ENCODE measurements at regions not wholly inside any gene's neighbourhood (a gene's known extent, or its start where the extent isn't known, plus 50 kb on each side); places are given as distances from the start of the nearest gene placed in this dataset.
"Not testable (repeated sequence)": the region's sequence is repeated elsewhere in the genome, so short reads cannot be mapped to it uniquely, and the experiment has no call there.

GRCh38 chrX:117610806-117611205, 505.8 kb downstream of the KLHL13 start:
- H3K36me3 ChIP-seq = no peaks in the 10 kb centered on the region
- no peak for TF ChIP-seq Cebpa-rat (IDR thresholded peaks at IDR 0.05)
- H3K4me2 ChIP-seq = no peak overlapping the region
- H3K9ac ChIP-seq = no peak overlapping the region
- H3K27me3 ChIP-seq = no peaks in the 10 kb centered on the region
- no peak overlapping the region for H3K4me3 ChIP-seq
- no peak overlapping the region for H3K27ac ChIP-seq
- no peaks in the 10 kb centered on the region for H4K20me1 ChIP-seq
- H3K4me1 ChIP-seq = no peaks in the 10 kb centered on the region
- no peaks in the 10 kb centered on the region for H3K9me3 ChIP-seq

GRCh38 chrX:117610049-117610448, 506.6 kb downstream of the KLHL13 start:
- no peak overlapping the region for H3K27ac ChIP-seq
- H3K9ac ChIP-seq = no peak overlapping the region
- H4K20me1 ChIP-seq = no peaks in the 10 kb centered on the region
- H3K4me3 ChIP-seq = no peak overlapping the region
- H3K4me2 ChIP-seq = no peak overlapping the region
- no peaks in the 10 kb centered on the region for H3K4me1 ChIP-seq
- H3K9me3 ChIP-seq = peaks cover 6% of the 10 kb centered on the region; the same call in 1 of the 2 replicates
- no peaks in the 10 kb centered on the region for H3K36me3 ChIP-seq
- no peaks in the 10 kb centered on the region for H3K27me3 ChIP-seq
- no peak for TF ChIP-seq Cebpa-rat (IDR thresholded peaks at IDR 0.05)

- Histone ChIP-seq H4K20me1 (no peaks in the 10 kb centered on the region), H3K4me1 (no peaks in the 10 kb centered on the region), H3K9me3 (peaks cover 11% of the 10 kb centered on the region), H3K4me3 (no peak overlapping the region), H3K4me2 (no peak overlapping the region), H3K9ac (no peak overlapping the region), H3K27me3 (no peaks in the 10 kb centered on the region), H3K27ac (no peak overlapping the region), H3K36me3 (no peaks in the 10 kb centered on the region)
- TF ChIP-seq Cebpa-rat (IDR thresholded peaks at IDR 0.05) = no peak
These were observed 509.0 kb downstream of the KLHL13 start for GRCh38 chrX:117607561-117607960.

GRCh38 chrX:117606101-117606500, 510.5 kb downstream of the KLHL13 start:
- not testable (repeated sequence) for H3K9ac ChIP-seq, H4K20me1 ChIP-seq, H3K36me3 ChIP-seq, H3K27me3 ChIP-seq, H3K27ac ChIP-seq, H3K4me3 ChIP-seq, H3K4me2 ChIP-seq, H3K4me1 ChIP-seq
- H3K9me3 ChIP-seq = peaks cover 16% of the 10 kb centered on the region

- H4K20me1 ChIP-seq = no peaks in the 10 kb centered on the region
- no peak overlapping the region for H3K4me2 ChIP-seq
- no peak overlapping the region for H3K27ac ChIP-seq
- H3K9ac ChIP-seq = no peak overlapping the region
- no peaks in the 10 kb centered on the region for H3K4me1 ChIP-seq
- peaks cover 17% of the 10 kb centered on the region for H3K9me3 ChIP-seq
- no peak for TF ChIP-seq Cebpa-rat (IDR thresholded peaks at IDR 0.05)
- no peaks in the 10 kb centered on the region for H3K36me3 ChIP-seq
- no peaks in the 10 kb centered on the region for H3K27me3 ChIP-seq
- no peak overlapping the region for H3K4me3 ChIP-seq
These were observed 546.5 kb downstream of the KLHL13 start for GRCh38 chrX:117570160-117570559.

GRCh38 chrX:117568238-117568637, 548.4 kb downstream of the KLHL13 start:
- no peaks in the 10 kb centered on the region for H3K27me3 ChIP-seq
- H3K4me3 ChIP-seq = no peak overlapping the region
- no peaks in the 10 kb centered on the region for H3K36me3 ChIP-seq
- peaks cover 33% of the 10 kb centered on the region for H3K9me3 ChIP-seq
- H3K27ac ChIP-seq = no peak overlapping the region
- H4K20me1 ChIP-seq = no peaks in the 10 kb centered on the region
- TF ChIP-seq Cebpa-rat (IDR thresholded peaks at IDR 0.05) = no peak
- no peaks in the 10 kb centered on the region for H3K4me1 ChIP-seq
- H3K9ac ChIP-seq = no peak overlapping the region
- H3K4me2 ChIP-seq = no peak overlapping the region

- H4K20me1 ChIP-seq = no peaks in the 10 kb centered on the region
- H3K9me3 ChIP-seq = no peaks in the 10 kb centered on the region
- H3K27me3 ChIP-seq = no peaks in the 10 kb centered on the region
- H3K27ac ChIP-seq = no peak overlapping the region
- no peak for TF ChIP-seq Cebpa-rat (IDR thresholded peaks at IDR 0.05)
- H3K36me3 ChIP-seq = no peaks in the 10 kb centered on the region
- no peak overlapping the region for H3K4me2 ChIP-seq
- no peaks in the 10 kb centered on the region for H3K4me1 ChIP-seq
- no peak overlapping the region for H3K9ac ChIP-seq
- no peak overlapping the region for H3K4me3 ChIP-seq
These were observed 572.7 kb downstream of the KLHL13 start for GRCh38 chrX:117543885-117544284.

GRCh38 chrX:117539090-117539418, 577.6 kb downstream of the KLHL13 start:
- H3K27ac ChIP-seq = no peak overlapping the region
- H3K9me3 ChIP-seq = 0 out of 2 replicates have a peak, but pooled peaks cover 3% of the 10 kb centered on the region
- no peak overlapping the region for H3K4me2 ChIP-seq
- H3K4me3 ChIP-seq = no peak overlapping the region
- H3K9ac ChIP-seq = no peak overlapping the region
- H3K27me3 ChIP-seq = no peaks in the 10 kb centered on the region
- no peaks in the 10 kb centered on the region for H4K20me1 ChIP-seq
- TF ChIP-seq Cebpa-rat (IDR thresholded peaks at IDR 0.05) = peak; percentile 66; the same call in 1 of the 2 replicates
- H3K4me1 ChIP-seq = no peaks in the 10 kb centered on the region
- no peaks in the 10 kb centered on the region for H3K36me3 ChIP-seq

GRCh38 chrX:117538178-117539089, 578.2 kb downstream of the KLHL13 start:
- Histone ChIP-seq H3K27ac (no peak overlapping the region), H3K9me3 (0 out of 2 replicates have a peak, but pooled peaks cover 3% of the 10 kb centered on the region), H3K4me3 (no peak overlapping the region), H4K20me1 (no peaks in the 10 kb centered on the region), H3K4me1 (no peaks in the 10 kb centered on the region), H3K27me3 (no peaks in the 10 kb centered on the region), H3K9ac (no peak overlapping the region), H3K4me2 (no peak overlapping the region), H3K36me3 (no peaks in the 10 kb centered on the region)
- no peak for TF ChIP-seq Cebpa-rat (IDR thresholded peaks at IDR 0.05)

- Histone ChIP-seq H3K36me3 (no peaks in the 10 kb centered on the region), H3K4me2 (no peak overlapping the region), H3K9ac (no peak overlapping the region), H4K20me1 (no peaks in the 10 kb centered on the region), H3K27me3 (no peaks in the 10 kb centered on the region), H3K9me3 (0 out of 2 replicates have a peak, but pooled peaks cover 3% of the 10 kb centered on the region), H3K4me3 (no peak overlapping the region), H3K27ac (no peak overlapping the region), H3K4me1 (no peaks in the 10 kb centered on the region)
- TF ChIP-seq Cebpa-rat (IDR thresholded peaks at IDR 0.05) = no peak
These were observed 584.3 kb downstream of the KLHL13 start for GRCh38 chrX:117532339-117532738.
